GM12875 (cell line): ENCODE measurements at regions not wholly inside any gene's neighbourhood (a gene's known extent, or its start where the extent isn't known, plus 50 kb on each side); places are given as distances from the start of the nearest gene placed in this dataset.

Experiments used
- H3K4me3 ChIP-seq: one replicate; pipeline ENCODE4 v1.5.1; 2011; ENCODE audit warnings: low read depth, low read length, control low read depth
- CTCF ChIP-seq: IDR thresholded peaks from 2 replicates; pipeline ENCODE4 v1.5.1; 2011; ENCODE audit warnings: low read depth, mild to moderate bottlenecking, control low read depth, inconsistent platforms, low read length, moderate library complexity, borderline replicate concordance; ENCODE audit not compliant: insufficient read depth

- no peak overlapping the region for H3K4me3 ChIP-seq
- no peak for TF ChIP-seq CTCF
These were observed 205.0 kb upstream of the ACTBL2 start for GRCh38 chr5:57687596-57687995.

GRCh38 chr5:57685516-57686255 is 203.1 kb upstream of the ACTBL2 start:
- H3K4me3 ChIP-seq: no peak overlapping the region
- TF ChIP-seq CTCF: no peak

GRCh38 chr5:57684299-57684702 is 201.7 kb upstream of the ACTBL2 start:
- H3K4me3 ChIP-seq: no peak overlapping the region
- TF ChIP-seq CTCF: no peak

GRCh38 chr5:57683036-57683630 is 200.5 kb upstream of the ACTBL2 start:
- H3K4me3 ChIP-seq: no peak overlapping the region
- TF ChIP-seq CTCF: no peak

- TF ChIP-seq CTCF: no peak
- no peak overlapping the region for H3K4me3 ChIP-seq
These were observed 199.3 kb upstream of the ACTBL2 start for GRCh38 chr5:57681942-57682341.

GRCh38 chr5:57680686-57681085 is 198.1 kb upstream of the ACTBL2 start:
- no peak for TF ChIP-seq CTCF
- H3K4me3 ChIP-seq: no peak overlapping the region

- no peak for TF ChIP-seq CTCF
- no peak overlapping the region for H3K4me3 ChIP-seq
These were observed 194.6 kb upstream of the ACTBL2 start for GRCh38 chr5:57677235-57677634.
